Neural cell (in vitro differentiated cells): ENCODE measurements at regions not wholly inside any gene's neighbourhood (a gene's known extent, or its start where the extent isn't known, plus 50 kb on each side); places are given as distances from the start of the nearest gene placed in this dataset.

Source experiments
- H2AFZ ChIP-seq: fragments of 200-600, 300-800 bp; sonication (generic), shearing (Covaris generic); 2 replicates; pipeline ENCODE4 v1.6.0; 2014; ENCODE audit warnings: low read depth, mild to moderate bottlenecking, antibody characterized with exemption, low read length, moderate library complexity
- H3F3A ChIP-seq: fragments of 200-600 bp; shearing (Covaris generic); 2 replicates; pipeline ENCODE4 v1.6.1; 2016; ENCODE audit warnings: mild to moderate bottlenecking, moderate library complexity, mixed read lengths, antibody characterized with exemption, low read length; ENCODE audit not compliant: insufficient read depth, poor library complexity, severe bottlenecking
- H3K27ac ChIP-seq: fragments of 200-600, 300-800 bp; sonication (generic), shearing (Covaris generic); 2 replicates; pipeline ENCODE4 v1.5.1; 2014; ENCODE audit warnings: mild to moderate bottlenecking, low read length, moderate library complexity
- H3K27me3 ChIP-seq: fragments of 300-800, 200-600 bp; sonication (generic), shearing (Covaris generic); 2 replicates; pipeline ENCODE4 v1.6.0; 2014; ENCODE audit warnings: mild to moderate bottlenecking, low read depth, low read length, moderate library complexity; ENCODE audit not compliant: insufficient read depth
- H3K36me3 ChIP-seq: fragments of 300-800, 200-600 bp; sonication (generic), shearing (Covaris generic); 2 replicates; pipeline ENCODE4 v1.5.1; 2014; ENCODE audit warnings: mild to moderate bottlenecking, antibody characterized with exemption, low read length, moderate library complexity; ENCODE audit not compliant: insufficient read depth
- H3K4me2 ChIP-seq: fragments of 300-800, 200-600 bp; sonication (generic), shearing (Covaris generic); 2 replicates; pipeline ENCODE4 v1.6.0; 2014; ENCODE audit warnings: mild to moderate bottlenecking, low read length
- H3K4me3 ChIP-seq: fragments of 300-800, 200-600 bp; sonication (generic), shearing (Covaris generic); 2 replicates; pipeline ENCODE4 v1.5.1; 2014; ENCODE audit warnings: mild to moderate bottlenecking, low read length, moderate library complexity
- H3K79me2 ChIP-seq: fragments of 200-600 bp; shearing (Covaris generic); replicated peaks from 2 replicates; pipeline ENCODE4 v1.6.0; 2014; ENCODE audit warnings: mild to moderate bottlenecking, low read length, moderate library complexity; ENCODE audit not compliant: insufficient read depth
- H3K9ac ChIP-seq: fragments of 300-800, 200-600 bp; sonication (generic), shearing (Covaris generic); 2 replicates; pipeline ENCODE4 v1.6.1; 2016; ENCODE audit warnings: mild to moderate bottlenecking, low read length, mixed read lengths
- H3K9me2 ChIP-seq: fragments of 200-600 bp; shearing (Covaris generic); 2 replicates; pipeline ENCODE4 v1.6.1; 2016; ENCODE audit warnings: mild to moderate bottlenecking, low read length, mixed read lengths; ENCODE audit not compliant: insufficient read depth
- H3K9me3 ChIP-seq: fragments of 200-600, 300-800 bp; sonication (generic), shearing (Covaris generic); 2 replicates; pipeline ENCODE4 v1.6.1; 2016; ENCODE audit warnings: mild to moderate bottlenecking, mixed run types, low read length, moderate library complexity, mixed read lengths
- H4K20me1 ChIP-seq: fragments of 200-600 bp; shearing (Covaris generic); 2 replicates; pipeline ENCODE4 v1.6.1; 2016; ENCODE audit warnings: mild to moderate bottlenecking, mixed run types; ENCODE audit not compliant: insufficient read depth
- CTCF ChIP-seq: fragments of 450-650 bp; IDR thresholded peaks from 2 replicates; pipeline ENCODE4 v1.5.1; 2014; ENCODE audit warnings: antibody characterized with exemption, mild to moderate bottlenecking, moderate library complexity; ENCODE audit not compliant: poor library complexity, severe bottlenecking
- EP300 ChIP-seq: fragments of 450-650 bp; conservative IDR thresholded peaks from 2 replicates; pipeline ENCODE4 v1.6.1; 2014; ENCODE audit warnings: antibody characterized with exemption, mild to moderate bottlenecking, moderate library complexity; ENCODE audit not compliant: poor library complexity, severe bottlenecking
- EZH2 ChIP-seq: fragments of 200-600, 300-800 bp; shearing (Covaris generic), sonication (generic); IDR thresholded peaks from 2 replicates; pipeline ENCODE4 v1.6.1; 2014; ENCODE audit warnings: antibody characterized with exemption, low read length, borderline replicate concordance, mild to moderate bottlenecking; ENCODE audit not compliant: insufficient read depth, poor library complexity, severe bottlenecking
- MXI1 ChIP-seq: fragments of 450-650 bp; conservative IDR thresholded peaks from 2 replicates; pipeline ENCODE4 v1.6.1; 2014; ENCODE audit warnings: antibody characterized with exemption, mild to moderate bottlenecking; ENCODE audit not compliant: poor library complexity, severe bottlenecking
- POLR2AphosphoS5 ChIP-seq: IDR thresholded peaks from 2 replicates; pipeline ENCODE4 v1.6.1; 2012
- RAD21 ChIP-seq: fragments of 450-650 bp; conservative IDR thresholded peaks from 2 replicates; pipeline ENCODE4 v1.6.1; 2014; ENCODE audit warnings: antibody characterized with exemption, mild to moderate bottlenecking, moderate library complexity
- REST ChIP-seq: IDR thresholded peaks from 2 replicates; pipeline ENCODE4 v1.6.1; 2012; ENCODE audit warnings: borderline replicate concordance
- SMC3 ChIP-seq: fragments of 450-650 bp; conservative IDR thresholded peaks from 2 replicates; pipeline ENCODE4 v1.6.1; 2014; ENCODE audit warnings: antibody characterized with exemption, mild to moderate bottlenecking, moderate library complexity; ENCODE audit not compliant: poor library complexity
- TAF1 ChIP-seq: IDR thresholded peaks from 2 replicates; pipeline ENCODE4 v1.6.1; 2012; ENCODE audit warnings: low read depth

- H4K20me1 ChIP-seq = no peaks in the 10 kb centered on the region
- no peaks in the 10 kb centered on the region for H3K79me2 ChIP-seq
- no peak overlapping the region for H3K4me2 ChIP-seq
- no peaks in the 10 kb centered on the region for H3F3A ChIP-seq
- H3K27me3 ChIP-seq = no peaks in the 10 kb centered on the region
- no peak overlapping the region for H2AFZ ChIP-seq
- no peak overlapping the region for H3K9ac ChIP-seq
- H3K27ac ChIP-seq = no peak overlapping the region
- H3K9me2 ChIP-seq = no peaks in the 10 kb centered on the region
- no peaks in the 10 kb centered on the region for H3K36me3 ChIP-seq
- no peaks in the 10 kb centered on the region for H3K9me3 ChIP-seq
- H3K4me3 ChIP-seq = no peak overlapping the region
- no peak for TF ChIP-seq EZH2
These were observed 91.1 kb downstream of the GPR37 start for GRCh38 chr7:124674451-124674850.

GRCh38 chr7:124672011-124672410 is 93.6 kb downstream of the GPR37 start:
- Histone ChIP-seq H3K27me3 (no peaks in the 10 kb centered on the region), H2AFZ (no peak overlapping the region), H3K4me3 (no peak overlapping the region), H3K4me2 (no peak overlapping the region), H3K9me2 (no peaks in the 10 kb centered on the region), H4K20me1 (no peaks in the 10 kb centered on the region), H3F3A (no peaks in the 10 kb centered on the region), H3K27ac (no peak overlapping the region), H3K9ac (no peak overlapping the region), H3K9me3 (no peaks in the 10 kb centered on the region), H3K79me2 (no peaks in the 10 kb centered on the region), H3K36me3 (no peaks in the 10 kb centered on the region)
- TF ChIP-seq CTCF (no peak), EP300 (no peak), TAF1 (no peak), MXI1 (no peak), POLR2AphosphoS5 (no peak), SMC3 (no peak), RAD21 (no peak), REST (no peak), EZH2 (no peak)
